Osteoblast (primary cell): ENCODE measurements at regions not wholly inside any gene's neighbourhood (a gene's known extent, or its start where the extent isn't known, plus 50 kb on each side); places are given as distances from the start of the nearest gene placed in this dataset.

Source experiments
- DNase-seq: peaks from one replicate; pipeline ENCODE4 v3.0.0; 2011; ENCODE audit warnings: low spot score, mixed read lengths; ENCODE audit not compliant: insufficient read length; ENCODE audit errors: missing footprints
- H2AFZ ChIP-seq: 2 replicates; pipeline ENCODE4 v1.6.0; 2011; ENCODE audit warnings: mild to moderate bottlenecking, low read length
- H3K27ac ChIP-seq: 2 replicates; pipeline ENCODE4 v1.5.1; 2011; ENCODE audit warnings: mild to moderate bottlenecking, low read depth, low read length, moderate library complexity
- H3K27me3 ChIP-seq: 2 replicates; pipeline ENCODE4 v1.6.0; 2012; ENCODE audit warnings: mild to moderate bottlenecking, control low read depth, inconsistent platforms, low read length, moderate library complexity; ENCODE audit not compliant: insufficient read depth
- H3K36me3 ChIP-seq: 2 replicates; pipeline ENCODE4 v1.5.1; 2011; ENCODE audit warnings: mild to moderate bottlenecking, low read length, control low read depth, moderate library complexity; ENCODE audit not compliant: insufficient read depth
- H3K4me1 ChIP-seq: 2 replicates; pipeline ENCODE4 v1.5.1; 2011; ENCODE audit warnings: mild to moderate bottlenecking, low read length, control low read depth, moderate library complexity; ENCODE audit not compliant: insufficient read depth
- H3K4me2 ChIP-seq: 2 replicates; pipeline ENCODE4 v1.6.0; 2011; ENCODE audit warnings: mild to moderate bottlenecking, low read length; ENCODE audit not compliant: insufficient read depth
- H3K4me3 ChIP-seq: fragments of 200-600 bp; sonication (generic); 3 replicates; pipeline ENCODE4 v1.5.1; 2012; ENCODE audit warnings: mild to moderate bottlenecking, low read length, inconsistent platforms; ENCODE audit not compliant: insufficient read depth
- H3K79me2 ChIP-seq: 2 replicates; pipeline ENCODE4 v1.6.0; 2012; ENCODE audit warnings: mild to moderate bottlenecking, low read length, control low read depth, inconsistent platforms; ENCODE audit not compliant: insufficient read depth
- H3K9me3 ChIP-seq: 2 replicates; pipeline ENCODE4 v1.5.1; 2011; ENCODE audit warnings: low read depth, low read length, control low read depth
- H4K20me1 ChIP-seq: 2 replicates; pipeline ENCODE4 v1.6.0; 2012; ENCODE audit warnings: mild to moderate bottlenecking, low read length, control low read depth; ENCODE audit not compliant: insufficient read depth
- CTCF ChIP-seq: IDR thresholded peaks from 2 replicates; pipeline ENCODE4 v1.5.1; 2011; ENCODE audit warnings: mild to moderate bottlenecking, low read depth, low read length, moderate library complexity; ENCODE audit errors: extremely low read depth

GRCh38 chr12:88314706-88315105, 172.6 kb downstream of the TMTC3 start:
- TF ChIP-seq CTCF: no peak
- H3K9me3 ChIP-seq: no peaks in the 10 kb centered on the region

GRCh38 chr12:88318726-88319125, 176.6 kb downstream of the TMTC3 start:
- Histone ChIP-seq H3K4me1 (no peaks in the 10 kb centered on the region), H3K27ac (no peak overlapping the region), H4K20me1 (no peaks in the 10 kb centered on the region), H3K4me2 (no peak overlapping the region), H3K9me3 (no peaks in the 10 kb centered on the region), H3K79me2 (no peaks in the 10 kb centered on the region), H3K36me3 (no peaks in the 10 kb centered on the region), H3K4me3 (no peak overlapping the region), H3K27me3 (no peaks in the 10 kb centered on the region), H2AFZ (no peak overlapping the region)
- no peak for DNase-seq
- no peak for TF ChIP-seq CTCF

More at GRCh38 chr12:88314706-88315105, 172.6 kb downstream of the TMTC3 start:
- H4K20me1 ChIP-seq: no peaks in the 10 kb centered on the region
- no peak overlapping the region for H2AFZ ChIP-seq
- no peaks in the 10 kb centered on the region for H3K79me2 ChIP-seq
- no peak overlapping the region for H3K4me3 ChIP-seq
- DNase-seq: no peak
- no peak overlapping the region for H3K27ac ChIP-seq
- no peaks in the 10 kb centered on the region for H3K36me3 ChIP-seq
- H3K4me1 ChIP-seq: peaks cover 13% of the 10 kb centered on the region
- H3K4me2 ChIP-seq: no peak overlapping the region
- H3K27me3 ChIP-seq: no peaks in the 10 kb centered on the region

- no peaks in the 10 kb centered on the region for H3K36me3 ChIP-seq
- no peaks in the 10 kb centered on the region for H3K79me2 ChIP-seq
- peak; percentile 25 for DNase-seq
- no peaks in the 10 kb centered on the region for H3K27me3 ChIP-seq
- H3K27ac ChIP-seq: peak overlapping the region; percentile 98
- peak overlapping the region; percentile 52 for H2AFZ ChIP-seq
- peak; percentile 42 for TF ChIP-seq CTCF
- no peaks in the 10 kb centered on the region for H4K20me1 ChIP-seq
- H3K9me3 ChIP-seq: no peaks in the 10 kb centered on the region
- peak overlapping the region; percentile 25 for H3K4me3 ChIP-seq
- peaks cover 24% of the 10 kb centered on the region for H3K4me1 ChIP-seq
- H3K4me2 ChIP-seq: peak overlapping the region; percentile 52
These were observed 183.1 kb downstream of the TMTC3 start for GRCh38 chr12:88325076-88325815.

- no peaks in the 10 kb centered on the region for H3K27me3 ChIP-seq
- no peak for DNase-seq
- H2AFZ ChIP-seq: peak overlapping the region; percentile 52
- no peaks in the 10 kb centered on the region for H3K36me3 ChIP-seq
- H3K4me1 ChIP-seq: peaks cover 24% of the 10 kb centered on the region
- H3K79me2 ChIP-seq: no peaks in the 10 kb centered on the region
- H4K20me1 ChIP-seq: no peaks in the 10 kb centered on the region
- peak overlapping the region; percentile 52 for H3K4me2 ChIP-seq
- peak overlapping the region; percentile 18 for H3K4me3 ChIP-seq
- peak overlapping the region; percentile 98 for H3K27ac ChIP-seq
- no peaks in the 10 kb centered on the region for H3K9me3 ChIP-seq
- no peak for TF ChIP-seq CTCF
These were observed 183.7 kb downstream of the TMTC3 start for GRCh38 chr12:88325816-88326189.
